Liver (tissue), 3 donors: ENCODE measurements at regions not wholly inside any gene's neighbourhood (a gene's known extent, or its start where the extent isn't known, plus 50 kb on each side); places are given as distances from the start of the nearest gene placed in this dataset.

Experiments
- EGR1 ChIP-seq, 2 donors: IDR thresholded peaks; 2 replicates each; pipeline ENCODE4 v1.6.1; 2016 to 2018; ENCODE audit warnings: antibody characterized with exemption in 2 of 2, low read depth in 2 of 2
- FOXA1 ChIP-seq: IDR thresholded peaks from 2 replicates; pipeline ENCODE4 v1.6.1; 2016; ENCODE audit warnings: antibody characterized with exemption
- GABPA ChIP-seq, 2 donors: IDR thresholded peaks in 1 of 2; conservative IDR thresholded peaks in 1 of 2; 2 replicates each; pipeline ENCODE4 v1.6.1; 2016; ENCODE audit warnings: antibody characterized with exemption in 2 of 2, mild to moderate bottlenecking in 1 of 2, moderate library complexity in 1 of 2
- HNF4A ChIP-seq, 2 donors: conservative IDR thresholded peaks; 2 replicates each; pipeline ENCODE4 v1.6.1; 2016; ENCODE audit warnings: antibody characterized with exemption in 2 of 2, mild to moderate bottlenecking in 2 of 2
- HNF4G ChIP-seq: IDR thresholded peaks from 2 replicates; pipeline ENCODE4 v1.6.1; 2016; ENCODE audit warnings: antibody characterized with exemption
- JUND ChIP-seq, 2 donors: IDR thresholded peaks; 2 replicates each; pipeline ENCODE4 v1.6.1; 2016; ENCODE audit warnings: antibody characterized with exemption in 2 of 2
- MAX ChIP-seq: IDR thresholded peaks from 2 replicates; pipeline ENCODE4 v1.6.1; 2016; ENCODE audit warnings: antibody characterized with exemption
- RAD21 ChIP-seq, 2 donors: IDR thresholded peaks; 2 replicates each; pipeline ENCODE4 v1.6.1; 2016; ENCODE audit warnings: antibody characterized with exemption in 2 of 2, mild to moderate bottlenecking in 2 of 2
- REST ChIP-seq: IDR thresholded peaks from 2 replicates; pipeline ENCODE4 v1.6.1; 2016; ENCODE audit warnings: antibody characterized with exemption, mild to moderate bottlenecking
- TAF1 ChIP-seq: conservative IDR thresholded peaks from 2 replicates; pipeline ENCODE4 v1.6.1; 2016; ENCODE audit warnings: antibody characterized with exemption, mild to moderate bottlenecking
- YY1 ChIP-seq: IDR thresholded peaks from 2 replicates; pipeline ENCODE4 v1.6.1; 2016; ENCODE audit warnings: antibody characterized with exemption, mild to moderate bottlenecking
- TF ChIP-seq, protein P1 (sequence below): IDR thresholded peaks from 2 replicates; pipeline ENCODE4 v1.6.1; 2016; ENCODE audit warnings: antibody characterized with exemption
- TF ChIP-seq, protein P2 (sequence below): fragments of 150-350 bp; IDR thresholded peaks from 2 replicates; pipeline ENCODE4 v1.5.1; 2017; ENCODE audit warnings: improper control_type of control experiment, low read depth, low read length; ENCODE audit not compliant: missing input control
- donor health status: healthy.
- donor health status: healthy.

DNA sequence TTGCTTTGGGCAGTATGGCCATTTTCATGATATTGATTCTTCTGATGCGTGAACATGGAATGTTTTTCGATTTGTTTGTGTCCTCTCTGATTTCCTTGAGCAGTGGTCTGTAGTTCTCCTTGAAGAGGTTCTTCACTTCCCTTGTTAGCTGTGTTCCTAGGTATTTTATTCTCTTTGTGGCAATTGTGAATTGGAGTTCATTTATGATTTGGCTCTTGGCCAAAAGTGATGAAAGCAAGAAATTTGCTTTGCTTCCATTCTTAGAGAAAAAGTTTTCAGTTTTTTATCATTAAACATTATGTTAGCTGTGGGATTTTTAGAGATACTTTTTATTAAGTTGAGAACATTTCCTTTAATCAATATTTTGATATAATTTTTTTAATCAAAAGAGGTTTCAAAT, 203.5 kb downstream of the TAF11L14 start:
- TF ChIP-seq, protein P1, sequence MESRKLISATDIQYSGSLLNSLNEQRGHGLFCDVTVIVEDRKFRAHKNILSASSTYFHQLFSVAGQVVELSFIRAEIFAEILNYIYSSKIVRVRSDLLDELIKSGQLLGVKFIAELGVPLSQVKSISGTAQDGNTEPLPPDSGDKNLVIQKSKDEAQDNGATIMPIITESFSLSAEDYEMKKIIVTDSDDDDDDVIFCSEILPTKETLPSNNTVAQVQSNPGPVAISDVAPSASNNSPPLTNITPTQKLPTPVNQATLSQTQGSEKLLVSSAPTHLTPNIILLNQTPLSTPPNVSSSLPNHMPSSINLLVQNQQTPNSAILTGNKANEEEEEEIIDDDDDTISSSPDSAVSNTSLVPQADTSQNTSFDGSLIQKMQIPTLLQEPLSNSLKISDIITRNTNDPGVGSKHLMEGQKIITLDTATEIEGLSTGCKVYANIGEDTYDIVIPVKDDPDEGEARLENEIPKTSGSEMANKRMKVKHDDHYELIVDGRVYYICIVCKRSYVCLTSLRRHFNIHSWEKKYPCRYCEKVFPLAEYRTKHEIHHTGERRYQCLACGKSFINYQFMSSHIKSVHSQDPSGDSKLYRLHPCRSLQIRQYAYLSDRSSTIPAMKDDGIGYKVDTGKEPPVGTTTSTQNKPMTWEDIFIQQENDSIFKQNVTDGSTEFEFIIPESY: no peak
- TF ChIP-seq, protein P2, sequence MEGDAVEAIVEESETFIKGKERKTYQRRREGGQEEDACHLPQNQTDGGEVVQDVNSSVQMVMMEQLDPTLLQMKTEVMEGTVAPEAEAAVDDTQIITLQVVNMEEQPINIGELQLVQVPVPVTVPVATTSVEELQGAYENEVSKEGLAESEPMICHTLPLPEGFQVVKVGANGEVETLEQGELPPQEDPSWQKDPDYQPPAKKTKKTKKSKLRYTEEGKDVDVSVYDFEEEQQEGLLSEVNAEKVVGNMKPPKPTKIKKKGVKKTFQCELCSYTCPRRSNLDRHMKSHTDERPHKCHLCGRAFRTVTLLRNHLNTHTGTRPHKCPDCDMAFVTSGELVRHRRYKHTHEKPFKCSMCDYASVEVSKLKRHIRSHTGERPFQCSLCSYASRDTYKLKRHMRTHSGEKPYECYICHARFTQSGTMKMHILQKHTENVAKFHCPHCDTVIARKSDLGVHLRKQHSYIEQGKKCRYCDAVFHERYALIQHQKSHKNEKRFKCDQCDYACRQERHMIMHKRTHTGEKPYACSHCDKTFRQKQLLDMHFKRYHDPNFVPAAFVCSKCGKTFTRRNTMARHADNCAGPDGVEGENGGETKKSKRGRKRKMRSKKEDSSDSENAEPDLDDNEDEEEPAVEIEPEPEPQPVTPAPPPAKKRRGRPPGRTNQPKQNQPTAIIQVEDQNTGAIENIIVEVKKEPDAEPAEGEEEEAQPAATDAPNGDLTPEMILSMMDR: no peak
- no peak for TF ChIP-seq JUND (IDR thresholded peaks at IDR 0.05)
- no peak for TF ChIP-seq YY1
- no peak for TF ChIP-seq MAX
- no peak for TF ChIP-seq HNF4G
- TF ChIP-seq TAF1: no peak
- TF ChIP-seq EGR1 (IDR thresholded peaks at IDR 0.05; ENCODE audit: low read depth in 2 of 2): no peak
- no peak for TF ChIP-seq FOXA1
- no peak for TF ChIP-seq REST
- no peak for TF ChIP-seq HNF4A (conservative IDR thresholded peaks at IDR 0.05)
- TF ChIP-seq RAD21 (IDR thresholded peaks at IDR 0.05): no peak
- TF ChIP-seq GABPA (IDR thresholded peaks at IDR 0.05 in 1 of 2, conservative IDR thresholded peaks at IDR 0.05 in 1 of 2): no peak
